Tibial nerve (tissue), 3 donors: ENCODE measurements at regions not wholly inside any gene's neighbourhood (a gene's known extent, or its start where the extent isn't known, plus 50 kb on each side); places are given as distances from the start of the nearest gene placed in this dataset.

Experiments used
- CTCF ChIP-seq, 5 experiments: fragments of 200-600 bp in 3 of 5; fragments of 450-650 bp in 2 of 5; sonication (generic) in 3 of 5; IDR thresholded peaks; one replicate each; pipeline ENCODE4 v1.5.1; 2016 to 2019; ENCODE audit warnings: antibody characterized with exemption in 5 of 5, mild to moderate bottlenecking in 3 of 5, moderate library complexity in 2 of 5
- POLR2A ChIP-seq, 2 donors: fragments of 450-650 bp; IDR thresholded peaks; one replicate each; pipeline ENCODE4 v1.6.1; 2017; ENCODE audit warnings: antibody characterized with exemption in 2 of 2, mild to moderate bottlenecking in 2 of 2, moderate library complexity in 2 of 2

GRCh38 chr3:83938491-83938890, 1020.3 kb upstream of the CADM2 start:
- TF ChIP-seq POLR2A (IDR thresholded peaks at IDR 0.05) (no peak), CTCF (IDR thresholded peaks at IDR 0.05) (no peak)
